ENCODE measurements at regions not wholly inside any gene's neighbourhood (a gene's known extent, or its start where the extent isn't known, plus 50 kb on each side); places are given as distances from the start of the nearest gene placed in this dataset.

- CTCF ChIA-PET: no interaction called here
- POLR2A ChIA-PET: no interaction called here
Measured at GRCh38 chr18:34055227-34055626, 169.5 kb downstream of the NOL4 start.

GRCh38 chr18:34050661-34051060 lies 174.1 kb downstream of the NOL4 start:
- TF ChIP-seq CTCF (IDR thresholded peaks at IDR 0.05; ENCODE audit: insufficient read depth, low read length, missing control alignments): no peak
- DNase-seq (ENCODE audit: low read depth, low spot score): no peak
- ChIA-PET POLR2A (no interaction called here), CTCF (no interaction called here)
- no peak overlapping the region for H3K4me3 ChIP-seq (ENCODE audit: low read depth, low read length)

More at GRCh38 chr18:34055227-34055626, 169.5 kb downstream of the NOL4 start:
- DNase-seq (ENCODE audit: low read depth, low spot score): no peak
- TF ChIP-seq CTCF (IDR thresholded peaks at IDR 0.05; ENCODE audit: insufficient read depth, low read length, missing control alignments): no peak
- no peak overlapping the region for H3K4me3 ChIP-seq (ENCODE audit: low read depth, low read length)

GRCh38 chr18:34049511-34049910 lies 175.2 kb downstream of the NOL4 start:
- CTCF ChIA-PET: no interaction called here
- POLR2A ChIA-PET: no interaction called here
- no peak for TF ChIP-seq CTCF (IDR thresholded peaks at IDR 0.05; ENCODE audit: insufficient read depth, low read length, missing control alignments)
- no peak overlapping the region for H3K4me3 ChIP-seq (ENCODE audit: low read depth, low read length)
- DNase-seq (ENCODE audit: low read depth, low spot score): no peak

GRCh38 chr18:34048423-34048822 lies 176.3 kb downstream of the NOL4 start:
- CTCF ChIA-PET: no interaction called here
- no peak for DNase-seq (ENCODE audit: low read depth, low spot score)
- TF ChIP-seq CTCF (IDR thresholded peaks at IDR 0.05; ENCODE audit: insufficient read depth, low read length, missing control alignments): no peak
- H3K4me3 ChIP-seq (ENCODE audit: low read depth, low read length): no peak overlapping the region
- POLR2A ChIA-PET: no interaction called here

GRCh38 chr18:34042423-34043146 lies 182.1 kb downstream of the NOL4 start:
- POLR2A ChIA-PET: no interaction called here
- TF ChIP-seq CTCF (IDR thresholded peaks at IDR 0.05; ENCODE audit: insufficient read depth, low read length, missing control alignments): no peak
- no peak for DNase-seq (ENCODE audit: low read depth, low spot score)
- H3K4me3 ChIP-seq (ENCODE audit: low read depth, low read length): no peak overlapping the region
- CTCF ChIA-PET: no interaction called here

- ChIA-PET CTCF (no interaction called here), POLR2A (no interaction called here)
- TF ChIP-seq CTCF (IDR thresholded peaks at IDR 0.05; ENCODE audit: insufficient read depth, low read length, missing control alignments): no peak
- DNase-seq (ENCODE audit: low read depth, low spot score): no peak
- H3K4me3 ChIP-seq (ENCODE audit: low read depth, low read length): no peak overlapping the region
Measured at GRCh38 chr18:34039611-34040010, 185.1 kb downstream of the NOL4 start.
